ENCODE measurements at regions not wholly inside any gene's neighbourhood (a gene's known extent, or its start where the extent isn't known, plus 50 kb on each side); places are given as distances from the start of the nearest gene placed in this dataset.
"Not testable (repeated sequence)": the region's sequence is repeated elsewhere in the genome, so short reads cannot be mapped to it uniquely, and the experiment has no call there.

DNA sequence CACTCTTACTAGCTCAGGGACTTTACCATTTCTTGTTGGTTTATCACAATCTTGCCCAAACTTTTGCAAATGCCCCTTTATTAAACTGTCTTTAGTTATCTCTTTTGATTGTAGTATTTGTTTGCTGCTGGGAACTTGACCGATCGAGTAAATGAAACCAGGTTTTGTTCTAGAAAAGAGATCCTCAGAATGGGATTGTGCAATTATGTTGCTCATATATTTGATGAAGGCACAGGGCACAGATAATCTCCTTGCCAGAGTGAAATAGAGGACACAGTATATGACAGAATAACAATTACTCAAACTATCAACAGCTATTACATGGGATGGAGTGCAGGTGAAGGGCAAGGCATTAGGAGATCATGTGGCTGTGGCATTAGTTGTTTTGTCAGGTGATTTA lies 216.6 kb upstream of the RASGRP1 start:
- H3K4me3 ChIP-seq (ENCODE audit: low read length) = no peak overlapping the region
- no peaks in the 10 kb centered on the region for H3K4me1 ChIP-seq (ENCODE audit: control insufficient read depth, insufficient read depth, low read length)
- no peaks in the 10 kb centered on the region for H3K27me3 ChIP-seq (ENCODE audit: control insufficient read depth, insufficient read depth, low read length)
- H3K9me3 ChIP-seq (ENCODE audit: control insufficient read depth, low read length) = no peaks in the 10 kb centered on the region
- H3K36me3 ChIP-seq (ENCODE audit: control insufficient read depth, insufficient read depth, low read length) = no peaks in the 10 kb centered on the region
- H3K9ac ChIP-seq (ENCODE audit: low read length) = no peak overlapping the region

DNA sequence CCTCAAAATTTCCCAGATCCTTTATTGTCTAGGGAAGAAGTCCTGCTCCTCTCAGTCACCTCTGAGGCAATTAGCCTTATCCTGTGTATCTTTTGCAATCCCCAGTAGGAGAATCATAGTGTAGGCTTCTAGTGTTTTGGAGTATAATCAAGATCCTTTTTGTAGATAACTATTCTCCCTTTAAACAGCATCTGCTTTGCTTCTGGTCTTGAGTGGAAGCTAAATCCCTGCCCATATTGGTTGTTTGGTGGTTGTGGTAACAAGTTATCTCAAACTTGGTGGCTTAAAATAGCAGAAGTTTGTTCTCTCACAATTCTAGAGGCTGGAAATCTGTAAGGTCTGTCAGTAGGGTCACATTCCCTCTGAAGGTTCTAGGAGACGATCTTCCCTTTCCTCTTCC lies 217.5 kb upstream of the RASGRP1 start:
- H3K4me1 ChIP-seq (ENCODE audit: control insufficient read depth, insufficient read depth, low read length) = no peaks in the 10 kb centered on the region
- no peak overlapping the region for H3K4me3 ChIP-seq (ENCODE audit: low read length)
- H3K9me3 ChIP-seq (ENCODE audit: control insufficient read depth, low read length) = no peaks in the 10 kb centered on the region
- H3K9ac ChIP-seq (ENCODE audit: low read length) = no peak overlapping the region
- H3K27me3 ChIP-seq (ENCODE audit: control insufficient read depth, insufficient read depth, low read length) = no peaks in the 10 kb centered on the region
- no peaks in the 10 kb centered on the region for H3K36me3 ChIP-seq (ENCODE audit: control insufficient read depth, insufficient read depth, low read length)

DNA sequence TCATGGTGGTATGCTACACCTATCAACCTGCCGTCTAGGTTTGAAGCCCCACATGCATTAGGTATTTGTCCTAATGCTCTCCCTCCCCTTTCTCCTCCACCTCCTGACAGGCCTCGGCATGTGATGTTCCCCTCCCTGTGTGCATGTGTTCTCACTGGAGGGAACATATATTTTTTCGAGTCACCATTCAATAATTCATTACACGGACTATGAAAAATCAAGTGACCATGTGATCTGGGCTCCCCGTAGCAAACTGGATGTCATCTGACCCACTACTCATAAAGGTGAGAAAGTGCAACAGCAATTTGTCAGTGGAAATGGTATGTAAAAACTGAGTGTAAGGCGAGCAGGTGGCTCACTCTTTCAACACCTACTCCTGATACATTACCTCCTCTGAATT lies 224.3 kb upstream of the RASGRP1 start:
- Histone ChIP-seq H3K27me3 (ENCODE audit: control insufficient read depth, insufficient read depth, low read length) (no peaks in the 10 kb centered on the region), H3K9ac (ENCODE audit: low read length) (no peak overlapping the region), H3K9me3 (ENCODE audit: control insufficient read depth, low read length) (no peaks in the 10 kb centered on the region)

DNA sequence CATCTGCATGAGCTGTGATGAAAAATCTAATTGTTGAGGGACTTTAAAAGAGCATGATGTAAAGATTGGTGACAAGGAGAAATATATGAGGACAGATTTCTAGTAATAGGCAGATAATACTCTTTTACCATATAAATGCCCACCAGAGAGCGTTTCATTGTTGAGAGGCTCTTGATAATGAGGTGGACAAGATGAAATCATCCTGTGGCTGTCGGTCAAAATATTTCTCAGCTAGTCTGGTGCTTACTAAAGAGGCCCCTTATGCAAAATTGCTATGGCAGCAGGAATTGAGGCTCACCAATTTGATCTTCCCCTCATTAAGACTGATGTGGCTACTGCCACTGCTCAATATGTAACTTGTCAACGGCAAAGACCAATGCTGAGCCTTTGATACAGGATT lies 225.0 kb upstream of the RASGRP1 start:
- H3K9me3 ChIP-seq (ENCODE audit: control insufficient read depth, low read length) = no peaks in the 10 kb centered on the region
- H3K4me1 ChIP-seq (ENCODE audit: control insufficient read depth, insufficient read depth, low read length) = no peaks in the 10 kb centered on the region
- no peaks in the 10 kb centered on the region for H3K27me3 ChIP-seq (ENCODE audit: control insufficient read depth, insufficient read depth, low read length)
- no peak overlapping the region for H3K9ac ChIP-seq (ENCODE audit: low read length)
- H3K4me3 ChIP-seq (ENCODE audit: low read length) = no peak overlapping the region
- no peaks in the 10 kb centered on the region for H3K36me3 ChIP-seq (ENCODE audit: control insufficient read depth, insufficient read depth, low read length)

More for the DNA sequence above, 224.3 kb upstream of the RASGRP1 start:
- no peaks in the 10 kb centered on the region for H3K36me3 ChIP-seq (ENCODE audit: control insufficient read depth, insufficient read depth, low read length)
- H3K4me1 ChIP-seq (ENCODE audit: control insufficient read depth, insufficient read depth, low read length) = no peaks in the 10 kb centered on the region
- no peak overlapping the region for H3K4me3 ChIP-seq (ENCODE audit: low read length)

DNA sequence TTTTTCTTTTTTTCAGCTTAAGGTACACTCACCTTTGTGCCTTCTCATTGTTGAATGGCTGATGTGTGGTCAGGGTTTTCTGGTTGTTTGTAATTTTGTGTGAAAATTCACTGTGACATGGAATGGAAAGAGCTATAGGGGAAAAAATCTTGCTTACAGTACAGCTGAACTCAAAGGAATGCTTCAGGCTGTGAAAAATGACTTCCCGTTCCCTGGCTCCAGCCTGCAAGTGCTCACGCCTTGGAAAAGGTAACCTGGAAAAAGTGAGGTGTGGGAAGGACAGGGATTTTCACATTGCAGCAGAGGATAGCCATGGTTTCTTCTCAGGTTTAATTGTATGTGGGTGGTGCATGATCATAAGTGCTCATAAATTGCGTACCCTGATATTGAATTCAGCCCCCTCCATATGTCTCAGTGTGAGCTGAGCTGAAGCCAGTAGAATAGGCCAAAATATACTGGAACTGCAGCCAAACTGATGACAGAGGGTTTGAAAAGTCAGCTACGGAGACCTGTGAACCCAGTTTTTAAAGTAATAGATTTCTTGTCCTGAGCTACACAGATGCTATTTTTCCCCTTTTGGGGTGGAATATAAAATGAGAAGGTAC lies 228.7 kb upstream of the RASGRP1 start:
- H3K9me3 ChIP-seq (ENCODE audit: control insufficient read depth, low read length) = no peaks in the 10 kb centered on the region
- H3K9ac ChIP-seq (ENCODE audit: low read length) = no peak overlapping the region
- no peaks in the 10 kb centered on the region for H3K36me3 ChIP-seq (ENCODE audit: control insufficient read depth, insufficient read depth, low read length)
- H3K4me1 ChIP-seq (ENCODE audit: control insufficient read depth, insufficient read depth, low read length) = no peaks in the 10 kb centered on the region
- H3K27me3 ChIP-seq (ENCODE audit: control insufficient read depth, insufficient read depth, low read length) = no peaks in the 10 kb centered on the region
- H3K4me3 ChIP-seq (ENCODE audit: low read length) = no peak overlapping the region

DNA sequence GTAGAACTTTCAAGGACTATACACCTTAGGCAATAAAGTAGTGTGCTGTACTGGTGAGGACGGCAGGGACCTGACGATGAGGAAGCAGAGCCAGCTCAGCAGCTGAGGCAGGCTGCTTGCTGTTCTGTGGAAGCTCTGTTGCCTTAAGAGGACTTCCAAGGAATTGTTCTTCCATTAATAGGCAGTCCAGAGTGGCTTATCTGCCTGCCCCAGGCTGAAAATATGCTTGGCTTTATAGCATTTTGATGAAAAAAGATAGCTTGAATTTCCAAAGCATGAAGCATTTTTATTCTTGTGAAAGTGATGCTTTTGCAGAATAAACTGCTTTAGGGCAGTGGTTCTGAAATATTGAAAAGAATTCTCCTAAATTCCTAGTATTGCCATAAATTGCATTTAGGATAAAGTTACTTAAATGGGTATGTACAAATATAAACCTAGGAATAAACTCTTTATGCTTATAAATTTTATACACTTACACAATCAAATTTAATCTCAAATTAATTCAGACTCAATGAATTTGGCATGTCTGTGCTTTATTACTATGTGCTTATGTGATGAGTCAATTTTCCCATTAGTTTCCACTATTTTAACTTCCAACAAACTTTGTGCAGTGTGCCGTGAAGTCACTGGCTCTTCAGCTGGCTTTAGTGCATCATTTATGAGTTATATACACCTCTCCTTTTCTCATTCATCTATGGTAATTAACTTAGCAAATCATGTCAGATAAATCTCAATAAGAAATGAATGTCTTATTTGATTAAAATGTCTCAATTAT lies 231.0 kb upstream of the RASGRP1 start:
- H3K27me3 ChIP-seq (ENCODE audit: control insufficient read depth, insufficient read depth, low read length) = no peaks in the 10 kb centered on the region
- H3K36me3 ChIP-seq (ENCODE audit: control insufficient read depth, insufficient read depth, low read length) = no peaks in the 10 kb centered on the region
- H3K4me1 ChIP-seq (ENCODE audit: control insufficient read depth, insufficient read depth, low read length) = no peaks in the 10 kb centered on the region
- H3K9me3 ChIP-seq (ENCODE audit: control insufficient read depth, low read length) = no peaks in the 10 kb centered on the region
- no peak overlapping the region for H3K9ac ChIP-seq (ENCODE audit: low read length)
- H3K4me3 ChIP-seq (ENCODE audit: low read length) = no peak overlapping the region

DNA sequence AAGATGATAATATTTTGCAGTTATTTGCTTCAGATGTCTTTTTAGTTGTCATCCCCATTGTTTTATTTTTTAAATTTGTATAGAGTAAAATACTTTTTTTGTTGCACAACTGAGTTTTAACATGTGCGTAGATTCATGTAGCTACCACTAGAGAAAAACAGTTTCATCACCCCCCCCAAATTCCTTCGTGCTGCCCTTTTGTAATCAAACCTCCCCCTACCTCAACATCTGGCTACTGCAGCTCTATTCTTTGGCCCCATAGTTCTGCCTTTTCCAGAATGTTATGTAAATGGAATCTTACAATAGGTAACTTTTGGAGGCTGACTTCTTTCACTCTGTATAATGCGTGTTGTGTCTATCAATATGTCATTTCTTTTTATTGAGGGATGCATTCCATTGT lies 232.0 kb upstream of the RASGRP1 start:
- H3K36me3 ChIP-seq (ENCODE audit: control insufficient read depth, insufficient read depth, low read length) = no peaks in the 10 kb centered on the region
- H3K9me3 ChIP-seq (ENCODE audit: control insufficient read depth, low read length) = no peaks in the 10 kb centered on the region
- no peaks in the 10 kb centered on the region for H3K27me3 ChIP-seq (ENCODE audit: control insufficient read depth, insufficient read depth, low read length)
- no peak overlapping the region for H3K4me3 ChIP-seq (ENCODE audit: low read length)
- H3K4me1 ChIP-seq (ENCODE audit: control insufficient read depth, insufficient read depth, low read length) = no peaks in the 10 kb centered on the region
- no peak overlapping the region for H3K9ac ChIP-seq (ENCODE audit: low read length)

DNA sequence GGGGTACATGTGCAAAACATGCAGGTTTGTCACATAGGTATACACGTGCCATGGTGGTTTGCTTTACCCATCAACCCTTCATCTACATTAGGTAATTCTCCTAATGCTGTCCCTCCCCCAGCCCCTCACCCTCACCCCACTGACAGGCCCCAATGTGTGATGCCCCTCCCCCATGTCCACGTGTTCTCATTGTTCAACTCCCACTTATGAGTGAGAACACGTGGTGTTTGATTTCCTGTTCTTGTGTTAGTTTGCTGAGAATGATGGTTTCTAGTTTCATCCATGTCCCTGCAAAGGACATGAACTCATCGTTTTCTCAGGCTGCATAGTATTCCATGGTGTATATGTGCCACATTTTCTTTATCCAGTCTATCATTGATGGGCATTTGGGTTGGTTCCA lies 232.9 kb upstream of the RASGRP1 start:
- not testable (repeated sequence) for H3K9me3 ChIP-seq (ENCODE audit: control insufficient read depth, low read length); H3K36me3 ChIP-seq (ENCODE audit: control insufficient read depth, insufficient read depth, low read length); H3K27me3 ChIP-seq (ENCODE audit: control insufficient read depth, insufficient read depth, low read length); H3K4me1 ChIP-seq (ENCODE audit: control insufficient read depth, insufficient read depth, low read length); H3K4me3 ChIP-seq (ENCODE audit: low read length); H3K9ac ChIP-seq (ENCODE audit: low read length)

DNA sequence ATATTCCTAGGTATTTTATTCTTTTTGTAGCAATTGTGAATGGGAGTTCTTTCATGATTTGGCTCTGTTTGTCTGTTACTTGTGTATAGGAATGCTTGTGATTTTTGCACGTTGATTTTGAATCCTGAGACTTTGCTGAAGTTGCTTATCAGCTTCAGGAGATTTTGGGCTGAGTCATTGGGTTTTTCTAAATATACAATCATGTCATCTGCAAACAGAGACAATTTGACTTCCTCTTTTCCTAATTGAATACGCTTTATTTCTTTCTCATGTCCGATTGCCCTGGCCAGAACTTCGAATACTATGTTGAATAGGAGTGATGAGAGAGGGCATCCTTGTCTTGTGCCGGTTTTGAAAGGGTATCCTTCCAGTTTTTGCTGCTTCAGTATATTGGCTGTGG lies 234.6 kb upstream of the RASGRP1 start:
- not testable (repeated sequence) for H3K9ac ChIP-seq (ENCODE audit: low read length); H3K36me3 ChIP-seq (ENCODE audit: control insufficient read depth, insufficient read depth, low read length); H3K4me1 ChIP-seq (ENCODE audit: control insufficient read depth, insufficient read depth, low read length); H3K9me3 ChIP-seq (ENCODE audit: control insufficient read depth, low read length); H3K27me3 ChIP-seq (ENCODE audit: control insufficient read depth, insufficient read depth, low read length); H3K4me3 ChIP-seq (ENCODE audit: low read length)

DNA sequence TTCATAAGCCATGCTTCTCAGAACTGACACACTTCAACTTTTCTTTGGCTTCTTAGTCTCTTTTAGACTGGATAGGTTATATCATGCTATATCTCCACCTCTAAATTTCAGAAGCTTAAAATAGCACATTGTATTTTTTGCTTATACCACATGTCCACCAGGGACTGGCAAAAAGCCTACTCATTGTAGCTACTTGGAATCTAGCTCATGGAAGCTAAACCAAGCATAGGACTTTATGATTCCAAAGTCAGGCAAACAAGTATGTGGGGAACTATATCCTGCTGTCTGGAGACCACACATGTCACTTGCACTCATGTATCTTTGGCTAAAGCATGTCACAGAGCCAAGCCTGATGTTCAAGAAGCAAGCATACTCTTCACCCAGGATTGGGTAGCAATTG lies 245.0 kb upstream of the RASGRP1 start:
- H3K27me3 ChIP-seq (ENCODE audit: control insufficient read depth, insufficient read depth, low read length) = no peaks in the 10 kb centered on the region
- no peaks in the 10 kb centered on the region for H3K9me3 ChIP-seq (ENCODE audit: control insufficient read depth, low read length)
- H3K4me1 ChIP-seq (ENCODE audit: control insufficient read depth, insufficient read depth, low read length) = no peaks in the 10 kb centered on the region
- no peak overlapping the region for H3K4me3 ChIP-seq (ENCODE audit: low read length)
- no peaks in the 10 kb centered on the region for H3K36me3 ChIP-seq (ENCODE audit: control insufficient read depth, insufficient read depth, low read length)
- no peak overlapping the region for H3K9ac ChIP-seq (ENCODE audit: low read length)

DNA sequence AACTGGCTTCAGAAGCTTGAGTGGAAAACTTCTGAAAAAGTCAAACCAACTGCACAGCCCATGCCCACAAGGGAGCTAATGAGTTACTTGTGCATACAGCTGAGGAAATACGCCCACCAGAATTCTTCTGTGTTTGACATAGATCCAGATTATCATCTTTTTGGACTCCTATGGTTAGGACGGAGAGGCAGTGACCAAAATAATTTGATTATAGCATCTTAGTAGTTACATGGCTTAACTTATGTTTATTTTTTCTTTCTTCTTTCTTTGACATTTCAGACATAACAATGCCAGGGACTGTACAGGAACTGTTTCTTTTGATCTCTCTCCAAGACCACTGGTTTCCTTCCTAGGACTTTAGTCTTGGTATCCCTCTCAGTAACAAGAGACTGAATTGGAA lies 246.1 kb upstream of the RASGRP1 start:
- no peak overlapping the region for H3K4me3 ChIP-seq (ENCODE audit: low read length)
- H3K9me3 ChIP-seq (ENCODE audit: control insufficient read depth, low read length) = no peaks in the 10 kb centered on the region
- H3K9ac ChIP-seq (ENCODE audit: low read length) = no peak overlapping the region
- H3K36me3 ChIP-seq (ENCODE audit: control insufficient read depth, insufficient read depth, low read length) = no peaks in the 10 kb centered on the region
- no peaks in the 10 kb centered on the region for H3K4me1 ChIP-seq (ENCODE audit: control insufficient read depth, insufficient read depth, low read length)
- H3K27me3 ChIP-seq (ENCODE audit: control insufficient read depth, insufficient read depth, low read length) = no peaks in the 10 kb centered on the region

DNA sequence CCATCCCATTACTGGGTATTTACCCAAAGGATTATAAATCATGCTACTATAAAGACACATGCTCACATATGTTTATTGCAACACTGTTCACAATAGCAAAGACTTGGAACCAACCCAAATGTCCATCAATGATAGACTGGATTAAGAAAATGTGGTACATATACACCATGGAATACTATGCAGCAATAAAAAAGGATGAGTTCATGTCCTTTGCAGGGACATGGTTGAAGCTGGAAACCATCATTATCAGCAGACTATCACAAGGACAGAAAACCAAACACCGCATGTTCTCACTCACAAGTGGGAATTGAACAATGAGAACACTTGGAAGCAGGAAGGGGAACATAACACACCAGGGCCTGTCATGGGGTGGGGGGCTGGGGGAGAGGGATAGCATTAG lies 249.6 kb upstream of the RASGRP1 start:
- H3K4me1 ChIP-seq (ENCODE audit: control insufficient read depth, insufficient read depth, low read length); H3K9ac ChIP-seq (ENCODE audit: low read length); H3K36me3 ChIP-seq (ENCODE audit: control insufficient read depth, insufficient read depth, low read length); H3K4me3 ChIP-seq (ENCODE audit: low read length); H3K9me3 ChIP-seq (ENCODE audit: control insufficient read depth, low read length); H3K27me3 ChIP-seq (ENCODE audit: control insufficient read depth, insufficient read depth, low read length): not testable (repeated sequence)

DNA sequence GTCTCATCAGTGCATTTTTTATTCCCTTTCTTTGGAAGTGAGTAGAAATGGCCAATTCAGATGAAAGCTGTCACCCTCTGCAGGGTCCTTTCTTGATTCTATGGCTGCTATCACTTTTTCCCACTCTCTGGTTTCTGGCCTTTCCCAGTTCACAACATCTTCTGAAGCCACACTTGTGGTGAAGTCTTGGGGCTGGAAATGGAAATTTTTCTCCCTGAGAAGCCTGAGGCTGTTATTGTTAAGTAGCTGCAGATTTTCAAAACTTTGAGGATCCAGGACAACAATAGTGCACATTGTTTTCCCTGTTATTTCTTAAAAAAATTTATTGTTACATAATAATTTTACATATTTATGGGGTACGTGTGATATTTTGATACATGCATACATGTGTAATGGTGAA lies 250.3 kb upstream of the RASGRP1 start:
- no peak overlapping the region for H3K4me3 ChIP-seq (ENCODE audit: low read length)
- H3K36me3 ChIP-seq (ENCODE audit: control insufficient read depth, insufficient read depth, low read length) = no peaks in the 10 kb centered on the region
- no peaks in the 10 kb centered on the region for H3K27me3 ChIP-seq (ENCODE audit: control insufficient read depth, insufficient read depth, low read length)
- no peak overlapping the region for H3K9ac ChIP-seq (ENCODE audit: low read length)
- no peaks in the 10 kb centered on the region for H3K4me1 ChIP-seq (ENCODE audit: control insufficient read depth, insufficient read depth, low read length)
- H3K9me3 ChIP-seq (ENCODE audit: control insufficient read depth, low read length) = no peaks in the 10 kb centered on the region
